ENCODE measurements at regions not wholly inside any gene's neighbourhood (a gene's known extent, or its start where the extent isn't known, plus 50 kb on each side); places are given as distances from the start of the nearest gene placed in this dataset.
"Not testable (repeated sequence)": the region's sequence is repeated elsewhere in the genome, so short reads cannot be mapped to it uniquely, and the experiment has no call there.

DNA sequence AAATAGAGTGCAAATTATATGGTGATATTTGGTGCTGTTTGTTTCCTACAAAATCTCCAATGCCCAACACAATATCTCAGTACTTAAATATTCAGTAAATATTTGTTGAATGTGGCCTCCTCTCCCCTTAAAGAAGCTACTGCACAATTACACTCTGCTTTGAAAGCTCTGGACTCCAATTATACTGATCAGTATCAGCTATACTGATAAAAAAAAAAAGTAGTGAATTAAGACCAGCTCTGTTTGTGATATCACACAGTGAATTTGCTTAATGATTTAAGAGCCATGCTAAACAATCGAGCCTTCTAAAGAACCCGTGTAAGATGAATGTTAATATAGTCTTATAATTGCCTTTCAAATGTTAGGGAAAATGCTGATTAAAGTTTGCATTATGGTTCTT lies 543.2 kb upstream of the API5 start:
- DNase-seq (ENCODE audit: low spot score), result no peak

DNA sequence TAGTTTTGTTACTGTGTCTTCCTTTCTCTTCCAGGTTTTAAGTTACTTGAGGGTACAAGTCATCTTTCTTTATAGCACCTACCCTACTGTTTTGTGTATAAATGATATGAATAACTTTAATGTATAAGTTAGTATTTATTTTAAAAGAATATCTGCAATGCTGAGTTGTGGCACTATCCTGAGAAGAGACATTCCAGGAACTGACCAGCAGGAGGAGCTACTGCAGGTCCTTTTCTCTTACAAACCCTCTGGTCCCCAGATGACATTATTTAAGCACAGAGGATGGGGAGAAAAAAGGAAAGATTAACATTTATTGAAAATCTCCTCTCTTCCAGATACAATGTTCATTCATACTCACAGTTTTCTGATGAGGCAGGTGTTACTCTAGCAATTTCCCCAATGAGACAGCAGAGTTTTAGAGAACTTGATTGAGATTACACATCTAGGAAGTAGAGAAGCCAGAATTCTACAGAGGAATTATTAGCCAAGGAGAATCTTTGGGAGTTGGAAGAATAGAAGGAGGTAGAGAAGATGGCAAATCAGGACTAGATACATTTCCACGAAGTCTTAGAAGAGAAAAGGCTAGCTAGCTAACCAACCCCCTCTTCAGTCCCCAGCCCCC lies 541.2 kb upstream of the API5 start:
- no peak for DNase-seq (ENCODE audit: low spot score)

DNA sequence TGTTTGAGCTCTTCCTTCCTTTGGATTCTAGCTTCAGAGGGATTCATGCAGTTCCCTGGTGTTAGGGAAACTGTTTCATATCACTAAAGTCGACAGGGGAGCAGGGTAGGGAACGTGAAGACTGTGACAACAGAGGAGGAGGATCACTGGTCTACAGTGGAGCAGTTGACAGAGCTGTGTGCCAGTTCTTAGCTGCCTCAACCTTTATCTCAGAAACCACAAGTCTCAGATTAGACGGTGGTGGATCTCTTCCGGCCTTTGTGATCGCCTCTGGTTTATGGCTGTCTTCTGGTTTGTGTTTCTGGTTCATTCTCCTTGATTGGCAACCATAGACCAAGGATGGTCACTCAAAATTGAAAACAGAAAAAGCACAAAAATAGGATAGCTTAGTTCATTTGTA lies 538.9 kb upstream of the API5 start:
- no peak for DNase-seq (ENCODE audit: low spot score)

DNA sequence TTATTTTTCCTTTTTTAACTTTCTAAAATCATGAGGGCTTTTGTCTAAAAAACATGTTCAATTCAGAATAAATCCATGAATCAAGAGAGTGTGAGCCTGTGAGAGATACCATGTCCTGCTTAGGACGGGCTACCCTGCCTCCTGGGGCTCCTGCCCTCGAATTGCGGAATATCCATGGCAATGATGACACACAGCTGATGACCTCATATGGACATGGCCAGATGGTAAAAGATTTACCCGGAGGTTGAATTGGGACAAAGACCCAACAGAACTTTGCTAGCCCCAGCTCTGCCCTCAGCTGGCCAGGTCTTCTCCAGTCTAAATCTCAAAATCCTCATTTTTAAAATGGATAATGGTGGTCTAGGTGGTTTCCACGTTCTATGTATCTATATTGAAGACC lies 538.1 kb upstream of the API5 start:
- no peak for DNase-seq (ENCODE audit: low spot score)

DNA sequence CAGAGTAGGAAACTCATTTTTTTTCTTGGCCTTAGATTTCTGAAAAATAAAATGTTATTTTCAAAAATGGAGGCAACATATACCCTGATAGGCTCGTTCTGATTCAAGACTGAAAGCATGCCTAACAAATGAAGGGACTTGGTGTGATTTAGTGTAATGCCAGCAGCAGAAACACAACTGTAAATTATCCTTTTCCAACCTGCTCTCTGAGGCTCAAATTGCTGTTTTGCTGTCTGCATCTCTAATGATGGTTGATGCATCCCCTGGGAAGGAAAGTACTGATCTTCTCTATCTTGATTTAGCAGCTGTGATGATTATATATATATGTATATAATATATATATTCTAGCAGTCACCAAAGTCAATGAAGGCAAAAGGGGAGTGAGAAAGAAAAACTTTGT lies 537.2 kb upstream of the API5 start:
- no peak for DNase-seq (ENCODE audit: low spot score)

DNA sequence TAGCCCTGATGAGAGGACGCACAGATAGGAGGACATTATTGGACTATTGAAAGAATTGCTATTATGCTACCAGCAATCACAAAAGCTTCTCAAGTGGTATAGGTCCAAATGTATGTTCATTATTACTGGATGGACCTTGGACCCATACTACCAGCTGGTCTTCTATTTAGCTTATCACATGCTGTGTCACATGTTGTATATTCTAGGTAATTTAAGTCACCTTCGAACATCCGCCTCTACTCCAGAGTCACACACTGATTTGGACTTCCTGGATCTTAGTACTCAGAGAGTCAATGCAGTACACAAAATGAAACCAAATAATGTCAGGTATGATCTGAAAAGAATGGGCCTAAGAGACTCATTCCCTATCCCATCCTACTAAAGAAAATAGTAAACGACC lies 534.0 kb upstream of the API5 start:
- no peak for DNase-seq (ENCODE audit: low spot score)

DNA sequence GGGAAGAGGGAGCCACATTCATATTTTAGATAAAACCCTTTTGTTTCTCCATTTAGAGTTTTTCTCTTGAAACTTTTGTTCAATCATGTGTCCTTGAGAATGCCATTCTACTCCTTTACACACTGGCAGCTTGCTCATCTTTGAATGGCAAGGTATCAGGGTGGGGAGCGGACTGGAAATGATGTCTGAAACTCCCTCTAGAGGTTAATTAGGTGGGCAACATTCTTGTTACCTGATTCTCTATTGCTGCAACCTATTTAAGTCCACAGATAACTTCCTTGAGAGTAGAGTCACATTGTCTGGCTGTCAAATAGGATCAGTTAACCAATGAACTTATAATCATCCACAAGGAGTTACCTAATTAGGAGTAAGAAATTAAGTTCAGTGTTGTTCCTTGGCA lies 533.6 kb upstream of the API5 start:
- DNase-seq (ENCODE audit: low spot score), result no peak

DNA sequence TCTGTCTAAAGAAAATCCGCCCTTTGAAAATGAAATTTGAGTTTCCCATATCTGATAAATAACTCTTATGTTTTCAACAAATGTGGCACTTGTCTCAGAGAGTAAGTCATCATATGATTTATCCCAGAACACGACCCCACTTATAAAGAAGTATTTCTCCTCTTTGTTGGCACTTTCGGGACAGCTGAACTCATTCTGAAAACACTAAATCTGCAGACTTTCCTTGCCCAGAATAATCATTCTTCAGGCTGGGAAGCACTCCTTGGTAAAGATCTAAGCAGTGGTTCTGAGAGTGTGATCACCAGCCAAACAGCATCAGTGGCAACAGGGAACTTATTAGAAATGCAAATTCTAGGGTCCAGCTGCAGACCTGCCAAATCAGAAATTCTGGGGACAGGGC lies 532.2 kb upstream of the API5 start:
- DNase-seq (ENCODE audit: low spot score), result no peak

DNA sequence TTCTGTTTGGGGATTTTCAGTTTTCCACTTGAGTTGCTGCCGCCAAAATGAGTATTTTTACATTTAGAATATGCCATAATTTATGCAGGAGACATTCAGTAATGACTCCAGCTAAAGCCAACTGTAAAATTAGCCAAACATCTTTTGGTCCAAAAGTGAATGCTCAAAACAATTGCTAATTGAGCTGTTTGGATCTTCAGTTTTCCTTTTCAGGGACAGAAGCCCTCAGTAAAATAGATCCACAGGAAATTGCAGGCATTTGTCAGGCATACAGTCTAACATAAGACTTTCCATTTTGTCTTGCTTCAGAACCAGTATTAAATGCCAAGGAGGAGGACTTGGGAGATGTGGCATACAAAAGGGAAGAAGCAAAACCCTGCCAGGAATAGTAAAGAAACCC lies 524.8 kb upstream of the API5 start:
- no peak for DNase-seq (ENCODE audit: low spot score)

DNA sequence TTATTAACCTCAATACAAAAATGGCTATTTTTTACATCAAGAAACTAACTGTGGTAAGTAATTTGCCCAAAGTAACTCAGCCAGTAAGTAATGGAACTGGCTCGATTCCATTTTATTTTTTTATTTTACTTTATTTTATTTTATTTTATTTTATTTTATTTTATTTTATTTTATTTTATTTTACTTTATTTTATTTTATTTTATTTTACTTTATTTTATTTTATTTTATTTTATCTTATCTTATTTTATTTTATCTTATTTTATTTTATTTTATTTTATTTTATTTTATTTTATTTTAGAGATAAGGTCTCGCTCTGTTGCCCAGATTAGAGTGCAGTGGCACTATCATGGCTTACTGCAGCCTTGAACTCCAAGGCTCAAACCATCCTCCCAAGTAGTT lies 516.3 kb upstream of the API5 start:
- not testable (repeated sequence) for DNase-seq (ENCODE audit: low spot score)

DNA sequence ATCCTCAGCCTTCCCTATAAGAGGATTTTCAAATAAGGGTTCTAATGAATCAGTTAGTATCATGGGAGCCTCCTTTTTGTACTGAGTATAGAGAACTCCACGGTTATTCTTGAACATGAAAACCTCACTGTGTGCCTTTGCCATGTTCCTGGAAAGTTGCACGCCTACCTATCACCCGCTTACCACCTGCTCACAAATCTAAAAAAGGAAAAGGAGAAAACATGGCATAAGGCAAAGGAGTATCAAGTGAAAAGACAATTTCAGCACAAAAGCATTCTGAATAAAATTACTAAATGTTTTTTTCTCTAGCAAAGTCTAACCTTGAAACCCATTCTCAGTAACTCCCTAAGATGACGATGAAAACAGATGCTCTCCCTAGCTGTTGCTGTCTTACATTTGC lies 511.8 kb upstream of the API5 start:
- DNase-seq (ENCODE audit: low spot score), result no peak

DNA sequence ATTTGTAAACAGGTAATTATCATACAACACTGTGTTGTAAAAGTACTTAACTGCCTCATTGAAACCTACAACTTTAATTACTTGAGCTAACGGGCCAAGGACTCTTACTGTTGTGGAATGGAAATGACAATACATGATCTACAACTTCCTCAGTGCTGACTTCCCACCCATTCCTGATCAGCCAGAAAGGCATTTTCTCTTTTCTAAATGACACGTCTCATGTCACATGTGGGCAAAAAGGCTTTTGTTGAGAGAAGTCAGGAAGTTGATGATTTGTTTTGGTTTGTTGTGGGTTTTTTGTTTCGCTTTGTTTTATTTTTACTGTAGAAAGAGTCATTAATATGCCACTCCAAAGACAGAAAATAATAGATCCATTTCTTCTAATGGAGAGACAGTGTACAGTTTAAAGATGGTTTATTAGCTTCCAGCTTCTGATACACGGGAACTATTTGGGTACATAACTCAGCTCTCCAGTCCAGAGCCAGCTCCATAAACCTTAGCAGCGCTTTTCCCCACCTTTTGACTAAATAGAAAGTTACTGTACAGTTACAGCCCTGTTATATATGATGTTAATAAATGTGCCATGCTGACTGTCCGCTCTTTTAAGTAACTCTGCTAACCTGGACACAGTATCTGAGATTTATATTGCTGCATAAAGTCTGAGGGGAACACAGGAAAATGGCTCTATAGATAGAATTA lies 509.4 kb upstream of the API5 start:
- DNase-seq (ENCODE audit: low spot score), result no peak

DNA sequence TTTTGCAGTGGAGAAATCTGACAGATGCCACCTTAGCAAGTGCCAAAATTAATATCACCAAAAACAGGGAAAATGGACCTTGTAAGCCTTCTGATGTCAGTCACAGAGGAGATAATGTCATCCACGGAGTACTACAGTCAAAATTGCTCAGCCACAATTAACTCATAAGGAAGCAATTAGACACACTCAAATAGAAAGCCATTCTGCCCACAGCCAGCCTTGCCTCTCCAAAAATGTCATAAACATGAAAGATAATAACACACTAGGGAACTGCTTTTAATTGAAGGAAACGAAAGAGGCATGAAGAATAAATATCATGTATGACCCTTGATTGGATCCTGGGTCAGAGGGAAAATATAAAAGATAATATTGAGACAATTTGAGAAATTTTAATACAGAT lies 505.6 kb upstream of the API5 start:
- no peak for DNase-seq (ENCODE audit: low spot score)

DNA sequence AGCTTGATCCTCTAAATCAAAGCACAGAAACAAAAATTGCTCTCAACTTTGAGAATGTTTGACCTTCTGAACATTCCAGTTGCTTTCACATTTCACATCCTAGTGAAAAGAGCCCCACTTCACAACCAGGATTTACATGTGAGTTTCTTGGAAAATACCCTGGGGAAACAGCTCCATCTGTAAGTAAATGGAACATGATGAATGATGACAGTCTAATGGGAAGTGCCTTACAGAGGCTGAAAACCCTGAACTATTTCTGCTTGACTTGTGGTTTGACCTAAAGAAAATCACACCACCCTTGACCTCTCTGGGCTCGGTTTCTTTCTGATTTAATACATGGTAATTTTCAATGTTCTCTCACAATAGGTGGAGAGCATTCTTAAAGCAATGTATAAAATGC lies 499.4 kb upstream of the API5 start:
- no peak for DNase-seq (ENCODE audit: low spot score)

DNA sequence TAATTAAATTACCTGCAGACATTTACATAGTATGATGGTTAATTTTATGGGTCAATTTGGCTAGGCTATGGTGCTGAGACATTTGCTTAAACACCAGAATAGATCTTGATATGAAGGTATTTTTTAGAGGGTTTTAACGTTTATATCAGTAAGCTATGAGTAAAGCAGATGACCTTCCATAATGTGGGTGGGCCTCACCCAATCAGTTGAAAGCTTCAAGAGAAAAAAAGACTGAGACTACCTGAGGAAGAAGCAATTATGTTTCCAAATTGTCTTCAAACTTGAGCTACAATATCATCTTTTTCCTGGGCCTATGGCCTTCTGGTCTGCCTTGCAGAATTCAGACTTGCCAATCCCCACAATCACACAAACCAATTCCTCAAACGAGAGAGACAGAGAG lies 498.8 kb upstream of the API5 start:
- DNase-seq (ENCODE audit: low spot score), result no peak

DNA sequence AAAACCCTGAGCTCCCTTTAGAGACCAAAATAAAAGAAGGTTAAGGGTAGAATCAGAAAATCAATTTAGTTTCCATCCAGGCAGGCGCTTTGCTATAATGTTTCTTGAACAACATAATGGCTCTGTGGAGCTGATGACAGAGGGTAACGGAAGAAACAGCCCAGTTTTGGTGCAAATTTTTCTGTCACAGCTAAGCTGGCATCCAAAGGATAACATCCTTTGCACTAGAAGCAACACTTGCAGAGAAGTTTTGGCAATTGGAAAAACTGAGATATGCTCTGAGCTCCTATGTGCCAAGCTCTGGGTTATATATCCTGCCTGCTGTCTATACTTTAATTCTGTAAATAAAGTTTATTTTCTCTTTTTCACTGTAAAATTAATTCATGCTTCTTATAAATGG lies 495.3 kb upstream of the API5 start:
- no peak for DNase-seq (ENCODE audit: low spot score)

DNA sequence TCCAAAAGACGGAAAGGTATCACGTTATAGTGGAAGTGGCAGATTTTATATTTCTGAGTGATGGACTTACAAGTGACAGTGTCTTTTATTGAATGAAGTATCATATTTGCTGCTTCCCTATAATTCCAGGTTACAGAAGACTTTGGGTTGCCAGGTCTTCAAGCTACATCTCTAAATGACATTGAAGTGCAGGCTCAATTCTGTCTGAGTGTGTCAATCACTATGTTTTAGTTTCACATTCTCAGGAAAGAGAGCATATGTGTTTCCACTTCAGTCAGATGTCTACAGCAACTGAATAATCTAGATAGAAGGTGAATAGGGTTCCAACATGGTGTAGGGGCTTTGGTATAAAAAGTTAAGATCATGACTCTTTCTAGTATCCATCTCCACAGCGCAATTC lies 492.7 kb upstream of the API5 start:
- no peak for DNase-seq (ENCODE audit: low spot score)

DNA sequence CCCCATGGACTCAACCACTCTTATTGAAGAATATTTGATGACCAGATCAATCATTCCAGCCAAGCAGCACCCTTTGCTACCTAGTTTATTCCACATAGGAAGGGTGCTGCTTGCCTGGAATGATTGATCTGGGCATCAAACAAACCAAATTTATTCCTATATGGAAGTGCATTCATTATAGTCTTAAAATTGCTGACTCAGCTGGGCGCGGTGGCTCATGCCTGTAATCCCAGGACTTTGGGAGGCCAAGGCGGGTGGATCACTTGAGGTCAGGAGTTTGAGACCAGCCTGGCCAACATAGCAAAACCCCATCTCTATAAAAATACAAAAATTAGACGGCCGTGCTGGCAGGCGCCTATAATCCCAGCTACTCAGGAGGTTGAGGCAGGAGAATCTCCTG lies 489.6 kb upstream of the API5 start:
- DNase-seq (ENCODE audit: low spot score), result not testable (repeated sequence)

DNA sequence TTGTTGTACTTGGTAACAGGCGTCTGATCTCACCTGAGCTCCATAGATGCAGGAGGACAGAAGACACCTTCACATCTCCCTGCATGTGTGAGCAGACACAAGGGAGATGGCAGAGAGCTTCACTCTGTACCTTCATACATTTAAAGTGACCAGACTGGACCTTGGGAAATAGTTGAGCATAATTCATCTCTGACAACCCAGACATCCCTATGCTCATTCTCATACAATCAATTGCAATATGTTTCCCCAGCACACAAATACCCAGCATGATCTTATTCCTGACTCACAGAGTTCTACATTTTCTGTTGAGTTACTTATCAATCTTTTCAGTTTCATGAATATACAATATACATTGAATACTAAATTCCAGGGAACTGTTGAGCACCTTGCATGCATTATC lies 488.2 kb upstream of the API5 start:
- no peak for DNase-seq (ENCODE audit: low spot score)

DNA sequence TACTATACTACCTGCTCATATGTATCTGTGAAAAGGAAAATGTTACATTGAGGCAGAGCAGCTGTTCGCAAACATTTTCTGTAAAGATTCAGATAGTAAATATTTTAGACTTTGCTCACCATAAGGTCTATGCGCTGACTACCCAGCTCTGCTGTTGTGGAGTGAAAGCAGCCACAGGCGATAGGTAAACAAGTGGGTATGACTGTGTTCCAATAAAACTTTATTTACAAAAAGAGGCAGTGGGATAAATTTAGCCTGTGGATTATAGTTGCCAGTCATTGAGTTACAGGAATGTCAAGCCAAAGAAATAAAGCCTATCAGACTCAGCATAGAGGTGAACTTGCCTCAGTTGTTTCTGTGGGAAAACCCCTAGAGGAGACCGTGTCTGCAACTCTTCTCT lies 487.7 kb upstream of the API5 start:
- no peak for DNase-seq (ENCODE audit: low spot score)

DNA sequence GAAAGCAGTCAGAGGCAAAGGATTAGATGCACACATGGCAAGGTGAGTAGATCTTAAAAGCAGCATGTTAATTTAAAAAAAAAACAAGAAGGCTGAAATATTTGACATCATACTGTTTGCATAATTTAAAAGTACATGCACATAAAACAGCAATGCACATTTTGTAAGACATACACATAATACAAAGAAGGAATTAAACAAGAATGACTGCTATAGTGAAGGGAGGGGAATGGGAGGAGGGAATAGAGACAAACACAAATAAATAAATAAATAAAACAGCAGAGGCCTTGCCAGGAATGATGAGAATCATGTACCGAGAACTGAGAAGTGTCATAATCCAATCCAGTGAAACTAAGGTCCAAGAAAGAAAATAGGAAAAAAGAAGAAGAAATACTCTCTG lies 486.2 kb upstream of the API5 start:
- no peak for DNase-seq (ENCODE audit: low spot score)

DNA sequence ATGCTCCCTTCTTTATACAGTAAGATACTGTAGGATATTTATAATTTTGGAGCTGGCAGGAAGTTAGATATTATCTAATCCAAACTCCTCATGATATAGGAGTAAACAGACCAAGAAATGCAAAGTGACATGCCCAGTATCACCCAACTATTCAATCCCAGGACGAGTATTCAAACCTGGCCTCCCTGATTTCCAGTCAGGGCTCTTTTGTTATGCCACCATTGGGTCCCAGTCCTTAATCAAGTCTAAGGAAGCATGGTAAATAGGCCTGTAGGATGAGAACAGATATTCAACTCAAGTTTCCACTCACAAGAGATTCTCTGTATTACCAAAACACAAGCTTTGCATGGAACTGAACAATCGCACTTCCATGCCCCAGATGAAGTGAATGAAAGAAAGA lies 484.0 kb upstream of the API5 start:
- DNase-seq (ENCODE audit: low spot score), result no peak

DNA sequence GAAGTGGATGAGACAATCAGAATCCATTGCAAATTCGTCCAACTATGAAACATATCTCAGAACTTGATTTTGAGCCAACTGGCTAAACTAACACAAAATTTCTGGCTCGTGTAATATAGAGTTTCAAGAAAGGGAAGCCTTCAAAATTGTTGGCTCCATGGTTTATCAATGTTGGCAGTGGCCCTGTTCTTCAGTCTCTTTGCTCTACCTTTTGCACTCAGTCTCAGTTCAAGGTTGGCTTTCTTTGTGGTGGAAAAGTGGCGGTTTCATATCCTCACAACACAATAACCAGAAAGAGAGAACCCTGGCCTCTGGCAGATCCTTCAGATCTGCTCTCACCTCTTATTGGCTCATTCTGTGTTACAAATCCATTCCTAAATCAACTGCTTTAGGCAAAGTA lies 473.8 kb upstream of the API5 start:
- no peak for DNase-seq (ENCODE audit: low spot score)

DNA sequence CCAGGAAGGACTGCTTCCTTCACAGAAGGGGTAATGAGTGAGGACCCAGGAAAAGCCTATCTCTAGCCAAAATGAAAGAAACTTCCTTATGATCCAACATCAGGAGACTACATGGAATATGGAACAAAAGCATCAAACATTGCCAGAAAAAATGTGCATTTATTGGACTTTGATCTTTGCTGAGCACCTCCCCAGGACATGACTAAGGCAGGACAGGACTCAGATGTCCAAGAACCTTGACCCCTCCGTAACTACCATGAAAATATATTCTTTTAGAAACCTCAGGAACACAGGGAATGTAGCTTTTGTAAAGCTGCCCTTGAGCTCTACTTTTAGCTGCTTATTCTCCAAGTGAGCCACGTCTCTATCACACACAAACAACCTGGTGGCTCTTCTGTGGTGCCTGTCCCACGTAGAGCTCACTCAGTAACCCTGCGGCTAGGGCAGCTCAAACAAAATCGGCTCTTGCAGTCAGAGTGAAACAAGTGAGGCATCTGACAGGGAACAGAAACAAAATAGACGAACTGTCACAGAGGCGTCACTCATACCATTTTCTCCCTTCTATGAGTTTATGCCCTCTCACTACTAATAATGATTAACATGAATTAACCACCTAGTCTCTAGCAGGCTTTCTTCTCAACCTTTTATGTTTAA lies 471.5 kb upstream of the API5 start:
- no peak for DNase-seq (ENCODE audit: low spot score)
